D721Med (cell line): ENCODE measurements at regions not wholly inside any gene's neighbourhood (a gene's known extent, or its start where the extent isn't known, plus 50 kb on each side); places are given as distances from the start of the nearest gene placed in this dataset.

ENCODE experiments used
- DNase-seq: peaks from one replicate; pipeline ENCODE4 v3.0.0; 2011; ENCODE audit warnings: low spot score; ENCODE audit not compliant: insufficient read length
- FAIRE-seq: peaks from 2 replicates; lab custom pipeline; 2011; peaks lifted over from hg19 to GRCh38; lab: Jason Lieb, UNC
- CTCF ChIP-seq: IDR thresholded peaks from 2 replicates; pipeline ENCODE4 v1.5.1; 2012; ENCODE audit warnings: mild to moderate bottlenecking, control low read depth; ENCODE audit not compliant: insufficient read depth; ENCODE audit errors: missing control alignments

GRCh38 chr5:30551618-30552017 is 641.9 kb upstream of the CDH6 start:
- FAIRE-seq (no peak), DNase-seq (no peak)
- no peak for TF ChIP-seq CTCF

GRCh38 chr5:30548580-30549305 is 644.7 kb upstream of the CDH6 start:
- no peak for TF ChIP-seq CTCF
- no peak for FAIRE-seq
- no peak for DNase-seq

GRCh38 chr5:30540150-30540549 is 653.3 kb upstream of the CDH6 start:
- DNase-seq (no peak), FAIRE-seq (no peak)
- TF ChIP-seq CTCF, result no peak

GRCh38 chr5:30539004-30539634 is 654.4 kb upstream of the CDH6 start:
- TF ChIP-seq CTCF, result no peak
- FAIRE-seq (no peak), DNase-seq (no peak)

- FAIRE-seq (no peak), DNase-seq (no peak)
- no peak for TF ChIP-seq CTCF
These were observed 668.1 kb upstream of the CDH6 start for GRCh38 chr5:30525353-30525752.

GRCh38 chr5:30524428-30524827 is 669.1 kb upstream of the CDH6 start:
- DNase-seq (no peak), FAIRE-seq (no peak)
- no peak for TF ChIP-seq CTCF

GRCh38 chr5:30523061-30523460 is 670.4 kb upstream of the CDH6 start:
- TF ChIP-seq CTCF, result no peak
- FAIRE-seq (no peak), DNase-seq (no peak)
